ENCODE measurements at regions not wholly inside any gene's neighbourhood (a gene's known extent, or its start where the extent isn't known, plus 50 kb on each side); places are given as distances from the start of the nearest gene placed in this dataset.

GRCh38 chr16:80171199-80171598, 369.6 kb upstream of the DYNLRB2 start:
- no peak for DNase-seq

DNA sequence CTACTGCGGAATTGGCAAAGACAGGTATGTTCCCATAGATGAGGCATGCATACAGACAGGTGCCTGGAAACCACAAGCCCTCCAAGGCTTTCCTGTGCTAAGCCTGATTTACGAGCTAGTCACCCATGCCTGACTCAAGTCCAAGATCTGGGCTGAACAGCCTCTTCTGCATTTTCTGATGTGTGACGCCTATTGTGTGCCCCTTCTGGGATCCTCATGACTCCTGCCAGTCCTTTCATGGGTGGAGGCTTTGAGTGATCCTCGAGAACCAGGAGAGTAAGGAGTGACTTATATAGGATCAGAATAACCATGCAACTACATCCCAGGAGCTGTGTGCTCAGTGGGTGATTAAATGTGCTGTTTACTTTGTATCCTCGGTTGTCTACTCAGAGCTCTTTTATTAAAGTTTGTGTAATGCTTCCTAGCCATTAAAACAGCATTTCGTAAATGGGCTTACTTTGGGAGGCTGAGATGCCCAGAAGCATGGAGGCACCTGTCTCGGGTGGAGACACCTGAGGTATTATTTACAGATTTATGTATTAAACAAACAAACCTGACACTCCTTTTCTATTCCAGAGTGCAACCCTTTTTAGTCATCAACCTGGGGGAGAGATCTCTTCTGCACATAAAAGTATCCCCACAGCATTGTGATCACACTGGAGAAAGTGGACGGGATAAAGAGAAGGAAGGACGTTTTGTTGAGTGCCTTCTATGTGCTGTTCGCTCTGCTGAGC, 373.0 kb upstream of the DYNLRB2 start:
- DNase-seq = peak; percentile 89

DNA sequence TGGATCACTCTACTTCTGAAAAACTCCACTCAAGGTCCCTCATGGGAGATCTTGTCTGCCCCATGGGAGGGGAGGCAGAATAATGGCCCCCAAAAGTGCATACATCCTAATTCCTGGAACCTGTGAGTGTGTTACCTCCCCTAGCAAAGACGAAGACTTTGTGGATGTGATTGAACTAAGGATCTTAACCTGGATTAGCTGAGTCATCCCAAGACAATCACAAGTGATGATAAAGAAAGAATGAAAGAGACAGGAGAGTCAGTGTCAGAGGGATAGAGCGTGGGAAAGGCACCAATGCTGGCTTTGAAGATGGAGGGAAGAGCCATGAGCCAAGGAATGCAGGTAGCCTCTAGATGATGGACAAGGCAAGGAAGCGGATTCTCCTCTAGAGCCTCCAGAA, 374.7 kb upstream of the DYNLRB2 start:
- no peak for DNase-seq

GRCh38 chr16:80164966-80165550, 375.7 kb upstream of the DYNLRB2 start:
- DNase-seq = no peak

- DNase-seq = no peak
Observed at GRCh38 chr16:80163339-80163738, 377.5 kb upstream of the DYNLRB2 start.

- DNase-seq = no peak
Observed at GRCh38 chr16:80161799-80162739, 378.7 kb upstream of the DYNLRB2 start.

GRCh38 chr16:80158766-80159165, 382.0 kb upstream of the DYNLRB2 start:
- DNase-seq = no peak

DNA sequence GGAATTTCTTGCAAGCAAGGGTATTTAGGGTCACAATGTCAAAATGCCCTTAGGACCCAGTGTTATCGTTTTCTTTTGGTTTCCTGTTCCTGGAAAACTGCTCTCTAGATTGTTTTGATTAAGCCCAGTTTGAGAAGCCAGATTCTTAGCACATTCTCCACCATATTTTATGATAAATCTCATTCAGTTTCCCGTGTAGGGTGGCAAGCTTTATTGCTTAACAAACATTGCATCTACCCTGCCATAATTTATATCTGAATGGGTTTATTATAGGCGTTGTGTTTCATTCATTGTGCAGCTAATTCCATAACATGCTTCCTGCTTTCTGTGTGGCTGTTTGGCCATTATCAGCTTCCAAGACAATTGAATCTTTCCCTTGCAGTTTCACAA, 389.1 kb upstream of the DYNLRB2 start:
- no peak for DNase-seq

DNA sequence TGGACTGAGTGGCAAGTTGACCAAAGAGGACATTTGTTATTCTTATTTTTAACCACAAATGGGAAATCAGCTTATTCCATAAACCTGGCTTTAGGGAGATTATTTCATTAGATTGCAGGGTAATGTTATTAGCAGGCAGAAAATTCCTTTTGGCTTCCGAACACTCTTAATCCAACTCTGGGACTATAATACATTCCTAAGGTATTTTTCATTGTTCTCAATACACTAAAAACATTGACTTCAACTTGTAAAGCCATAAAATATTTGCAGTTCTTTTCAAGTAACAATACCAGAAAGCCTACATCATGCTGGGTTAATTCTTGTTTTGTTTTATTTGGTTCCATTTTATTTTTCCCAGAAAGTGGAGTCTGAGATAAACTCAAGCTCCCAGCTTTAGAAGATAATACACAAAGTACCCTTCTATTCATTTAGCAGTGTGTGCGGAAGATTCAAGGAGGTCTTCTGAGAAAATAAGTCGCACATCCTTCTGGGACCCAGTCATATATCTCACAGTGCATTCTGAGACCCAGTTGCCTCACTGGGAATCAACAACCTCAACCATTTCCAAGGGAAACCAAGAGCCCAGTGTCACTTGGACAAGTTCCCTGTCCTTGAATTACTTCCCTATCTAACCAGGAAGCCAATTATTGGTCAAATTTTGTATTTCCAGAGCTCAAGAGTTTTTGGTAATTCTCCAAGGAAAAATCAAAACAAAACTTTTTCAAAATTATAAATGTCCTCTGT, 389.6 kb upstream of the DYNLRB2 start:
- no peak for DNase-seq

DNA sequence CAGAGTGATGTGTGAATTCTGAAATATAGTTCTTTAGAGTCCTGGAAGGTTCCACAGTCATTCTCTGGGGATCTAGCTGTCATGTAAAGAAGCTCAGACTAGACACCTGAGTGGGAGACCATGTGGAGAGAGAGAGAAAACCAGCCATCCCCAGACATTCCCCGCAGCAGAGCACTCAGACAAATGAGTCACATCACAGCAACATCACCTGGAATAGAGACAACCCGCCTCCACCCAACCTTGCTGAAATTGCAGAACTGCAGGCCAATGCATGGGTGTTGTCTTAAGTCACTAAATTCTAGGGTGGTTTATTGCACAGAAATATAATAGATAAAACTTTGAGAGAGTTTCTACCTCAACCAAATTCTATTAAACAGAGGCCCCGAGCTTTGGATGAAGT, 392.0 kb upstream of the DYNLRB2 start:
- DNase-seq = no peak

DNA sequence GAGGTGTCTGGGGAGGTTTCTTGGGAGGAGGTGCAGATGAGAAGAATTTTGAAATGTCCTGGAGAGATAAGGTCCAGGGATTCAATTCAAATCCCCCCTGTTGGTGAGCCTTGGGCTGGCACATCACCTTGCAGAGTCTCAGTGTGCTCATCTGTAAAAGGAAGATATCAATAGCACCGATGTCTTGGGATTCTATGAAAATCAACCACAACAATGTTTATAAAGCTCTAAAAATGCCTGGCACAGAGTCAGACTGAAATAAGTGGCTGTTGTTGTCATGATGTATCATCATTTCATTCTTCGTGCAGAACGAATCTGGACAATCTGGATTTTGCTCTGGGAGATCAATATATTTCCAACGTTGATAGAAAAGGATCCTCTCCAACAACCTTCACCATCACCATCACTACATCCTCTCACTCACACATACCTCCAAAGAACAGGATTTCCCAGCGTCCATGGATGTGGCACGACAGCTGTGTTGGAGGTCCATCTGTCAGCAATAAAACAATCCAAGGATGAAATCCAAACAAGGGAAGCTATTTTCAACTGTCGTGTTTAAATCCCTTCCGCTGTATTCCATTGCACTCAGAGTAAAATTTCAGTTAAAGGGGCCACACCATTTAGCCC, 393.7 kb upstream of the DYNLRB2 start:
- DNase-seq = no peak

DNA sequence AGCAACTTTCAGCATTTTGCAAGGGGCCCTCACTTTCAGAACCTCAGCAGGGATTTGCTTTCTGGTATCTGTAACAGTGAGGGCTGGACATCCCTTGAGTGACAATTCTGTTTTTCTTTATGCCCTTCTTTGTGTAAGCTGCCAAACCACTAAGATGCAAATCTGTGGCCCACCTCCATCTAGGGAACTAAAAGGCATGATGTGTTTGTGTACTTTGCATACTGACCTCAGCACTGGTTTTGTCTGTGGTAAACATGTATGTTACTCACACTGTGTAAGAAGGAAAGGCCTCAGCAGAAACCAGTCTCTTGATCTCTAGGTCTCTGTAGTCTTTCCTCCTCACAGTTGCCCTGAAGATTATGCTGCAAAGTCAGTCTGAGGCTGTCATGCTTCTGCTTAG, 396.6 kb upstream of the DYNLRB2 start:
- DNase-seq = no peak

- no peak for DNase-seq
Observed at GRCh38 chr16:80142940-80143339, 397.9 kb upstream of the DYNLRB2 start.

GRCh38 chr16:80142281-80142680, 398.5 kb upstream of the DYNLRB2 start:
- DNase-seq = no peak

DNA sequence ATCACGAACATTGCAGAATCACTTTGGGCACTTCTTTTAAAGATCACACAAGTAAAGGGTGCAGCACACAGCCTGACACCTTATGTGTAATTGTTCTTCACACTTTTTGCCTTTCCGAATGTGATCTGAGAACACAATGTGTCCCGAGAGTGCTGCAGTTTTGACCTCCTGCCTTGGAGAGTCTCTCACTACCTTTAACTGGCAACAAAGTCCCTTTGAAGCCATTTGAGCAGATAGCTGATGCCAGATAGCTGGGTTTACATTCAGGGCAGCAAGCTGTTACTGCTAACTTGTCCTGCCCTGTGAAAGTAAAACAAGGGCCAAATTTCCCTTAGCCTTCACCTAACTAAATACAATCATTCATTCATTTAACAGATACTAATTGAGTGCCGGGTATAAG, 411.0 kb upstream of the DYNLRB2 start:
- DNase-seq = no peak

DNA sequence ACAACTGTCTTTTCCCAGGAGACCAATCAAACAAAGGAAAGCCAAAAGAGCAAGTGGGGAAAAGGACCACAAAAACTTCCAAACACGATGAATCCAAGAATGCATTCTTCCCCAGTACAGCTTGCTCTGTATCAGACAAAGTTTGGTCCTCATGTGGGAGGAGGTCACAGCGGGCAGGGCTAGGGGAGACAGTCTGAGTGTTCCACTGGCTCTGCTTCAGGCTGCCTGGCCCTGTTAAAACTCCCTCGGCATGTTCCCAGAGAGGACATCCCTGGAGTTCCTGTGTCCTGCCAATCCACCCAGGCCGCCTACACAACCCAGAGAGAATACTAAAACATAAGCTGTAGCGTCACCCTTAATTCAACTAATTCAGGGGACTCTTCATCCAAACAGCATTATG, 415.1 kb upstream of the DYNLRB2 start:
- DNase-seq = no peak

GRCh38 chr16:80123189-80123588, 417.6 kb upstream of the DYNLRB2 start:
- DNase-seq = no peak

GRCh38 chr16:80122115-80122514, 418.7 kb upstream of the DYNLRB2 start:
- DNase-seq = peak; percentile 4

GRCh38 chr16:80121522-80121909, 419.3 kb upstream of the DYNLRB2 start:
- no peak for DNase-seq

DNA sequence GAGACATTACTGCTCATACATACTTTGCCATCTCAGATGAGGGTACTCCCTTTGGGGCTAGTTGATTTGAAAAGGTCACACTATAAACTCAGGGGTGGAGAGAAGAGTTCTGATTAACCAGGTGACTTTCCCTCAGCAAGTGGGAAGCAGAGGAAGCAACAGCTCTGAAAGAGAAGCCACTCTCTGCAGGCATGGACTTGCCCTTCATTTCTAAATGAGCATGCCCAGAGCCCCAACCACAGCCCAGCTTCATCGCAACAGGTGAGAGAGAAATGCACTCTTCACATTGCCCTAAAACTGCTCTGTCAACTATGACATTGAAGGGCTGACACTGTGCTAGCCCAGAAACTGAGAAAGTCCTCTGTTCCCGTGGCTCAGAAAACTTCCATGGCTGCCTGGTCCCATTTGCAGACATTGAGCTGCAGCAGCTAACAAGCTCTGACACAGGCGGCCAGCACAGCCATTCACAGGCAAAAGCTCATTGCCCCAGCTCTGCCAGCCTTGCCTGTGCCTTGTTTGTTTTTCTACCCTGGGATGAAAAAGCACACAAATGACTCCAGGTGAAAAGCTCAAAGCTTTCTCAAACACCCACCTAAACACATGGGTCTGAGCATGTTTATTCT, 419.8 kb upstream of the DYNLRB2 start:
- DNase-seq = peak; percentile 63

DNA sequence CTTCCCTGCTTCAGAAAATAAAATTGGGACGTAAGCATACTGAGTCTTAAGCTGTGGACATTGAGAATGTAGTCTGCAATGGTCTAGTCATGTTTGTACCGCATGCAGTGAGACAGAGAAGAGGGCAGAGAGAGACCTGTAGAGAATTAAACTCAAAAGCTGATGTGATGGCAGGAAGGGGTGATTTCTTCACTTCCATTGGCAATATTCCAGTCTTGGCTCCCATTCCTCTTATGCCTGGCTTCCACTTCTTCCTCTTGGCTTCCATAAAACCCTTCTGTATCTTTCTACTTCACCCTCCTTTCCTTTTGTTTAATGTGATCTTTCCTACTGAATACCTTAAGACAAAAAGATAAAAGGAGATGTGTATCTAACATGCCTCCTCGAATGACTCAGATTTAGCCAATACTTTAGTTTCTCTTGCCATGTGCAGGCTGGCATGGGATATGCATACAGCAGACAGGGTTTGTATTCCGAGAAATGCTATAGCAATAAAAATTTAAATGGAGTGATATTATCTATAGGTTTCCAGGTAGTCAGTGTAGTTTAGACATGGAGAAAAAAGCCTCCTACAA, 423.1 kb upstream of the DYNLRB2 start:
- DNase-seq = no peak

DNA sequence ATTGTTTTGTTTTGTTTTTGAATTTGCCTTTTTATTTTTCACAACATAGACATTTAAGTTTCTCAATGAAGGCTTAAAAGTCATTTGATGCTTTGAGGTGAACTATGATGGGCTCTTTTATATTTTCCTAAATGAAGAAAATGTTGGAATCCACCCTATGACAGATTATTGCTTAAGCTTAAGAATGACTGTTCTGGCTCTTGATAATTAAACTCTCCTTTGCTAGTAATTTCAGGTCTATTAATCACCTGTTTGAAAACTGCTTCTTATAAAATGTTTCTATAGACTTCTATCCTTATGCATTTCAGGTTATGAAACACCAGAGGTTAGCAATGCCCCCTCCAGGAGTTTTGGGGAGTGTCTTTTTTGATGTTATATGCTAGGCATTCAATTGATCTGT, 424.1 kb upstream of the DYNLRB2 start:
- no peak for DNase-seq
